H1 (cell line): ENCODE measurements at regions not wholly inside any gene's neighbourhood (a gene's known extent, or its start where the extent isn't known, plus 50 kb on each side); places are given as distances from the start of the nearest gene placed in this dataset.

ENCODE experiments used
- CTCF ChIA-PET: fragments of 300-600 bp; sonication (Branson Sonifier 250); formaldehyde crosslinking; loops from one replicate; lab custom pipeline; 2021; ENCODE audit not compliant: partially characterized antibody; lab: Charles Lee
- POLR2A ChIA-PET: fragments of 300-600 bp; sonication (Branson Sonifier 250); formaldehyde crosslinking; loops from one replicate; lab custom pipeline; 2021; ENCODE audit warnings: inconsistent platforms; ENCODE audit not compliant: partially characterized antibody; lab: Charles Lee
- DNase-seq, 2 experiments: peaks; one replicate each; pipeline versions ENCODE4 v3.0.0 to v3.0.0-alpha.2; 2010 to 2022; ENCODE audit warnings: low spot score in 2 of 2, low read depth in 1 of 2, mixed read lengths in 1 of 2
- FAIRE-seq: peaks from 2 replicates; lab custom pipeline; 2011; peaks lifted over from hg19 to GRCh38; lab: Jason Lieb, UNC
- H2AFZ ChIP-seq: 2 replicates; pipeline ENCODE4 v1.8.1; 2012; ENCODE audit warnings: low read length, inconsistent platforms
- H2AK5ac ChIP-seq: 2 replicates; pipeline ENCODE4 v1.6.1; 2013; ENCODE audit warnings: low read depth, low read length
- H2BK120ac ChIP-seq: replicated peaks from 2 replicates; pipeline ENCODE3; 2013; ENCODE audit warnings: low read depth, low read length, inconsistent platforms
- H2BK12ac ChIP-seq: 2 replicates; pipeline ENCODE4 v1.6.1; 2013; ENCODE audit warnings: low read depth, low read length
- H2BK15ac ChIP-seq: 2 replicates; pipeline ENCODE4 v1.6.1; 2013; ENCODE audit warnings: low read length
- H2BK20ac ChIP-seq: 2 replicates; pipeline ENCODE4 v1.6.1; 2013; ENCODE audit warnings: low read length
- H2BK5ac ChIP-seq: 2 replicates; pipeline ENCODE4 v1.6.1; 2013; ENCODE audit warnings: low read depth, low read length
- H3K14ac ChIP-seq: 2 replicates; pipeline ENCODE4 v1.6.1; 2013; ENCODE audit warnings: inconsistent platforms; ENCODE audit not compliant: insufficient read length
- H3K18ac ChIP-seq: 2 replicates; pipeline ENCODE4 v1.6.1; 2013; ENCODE audit warnings: low read length; ENCODE audit errors: extremely low read depth
- H3K23ac ChIP-seq: 2 replicates; pipeline ENCODE4 v1.6.1; 2013; ENCODE audit warnings: inconsistent platforms; ENCODE audit not compliant: insufficient read length
- H3K23me2 ChIP-seq: 2 replicates; pipeline ENCODE4 v1.6.1; 2013; ENCODE audit warnings: low read depth, low read length
- H3K27ac ChIP-seq: 2 replicates; pipeline ENCODE4 v1.6.1; 2011; ENCODE audit warnings: low read depth, low read length, inconsistent platforms
- H3K27me3 ChIP-seq, 4 experiments: replicated peaks in 1 of 4; 1 replicate in 1 of 4; 2 replicates in 3 of 4; pipeline versions ENCODE4 v1.6.1 to v1.8.1; 2011 to 2013; ENCODE audit warnings: low read length in 3 of 4, mild to moderate bottlenecking in 3 of 4, inconsistent platforms in 2 of 4, mixed read lengths in 2 of 4, moderate library complexity in 1 of 4; ENCODE audit not compliant: control insufficient read depth in 3 of 4, insufficient read depth in 3 of 4; ENCODE audit errors: extremely low read depth in 1 of 4
- H3K36me3 ChIP-seq, 4 experiments: 2 replicates each; pipeline versions ENCODE4 v1.6.1 to v1.8.1; 2011 to 2013; ENCODE audit warnings: mild to moderate bottlenecking in 4 of 4, low read length in 3 of 4, moderate library complexity in 2 of 4, control low read depth in 1 of 4, inconsistent platforms in 1 of 4; ENCODE audit not compliant: insufficient read depth in 4 of 4, control insufficient read depth in 2 of 4
- H3K4ac ChIP-seq: replicated peaks from 2 replicates; pipeline ENCODE3; 2013; ENCODE audit warnings: low read length, low read depth, mixed read lengths, inconsistent platforms; ENCODE audit not compliant: insufficient read length
- H3K4me1 ChIP-seq, 4 experiments: replicated peaks in 1 of 4; 1 replicate in 1 of 4; 2 replicates in 3 of 4; pipeline versions ENCODE4 v1.6.1 to v1.8.1; 2011 to 2013; ENCODE audit warnings: low read length in 3 of 4, inconsistent platforms in 2 of 4, mixed read lengths in 1 of 4; ENCODE audit not compliant: insufficient read depth in 4 of 4, control insufficient read depth in 3 of 4
- H3K4me2 ChIP-seq, 2 experiments: 2 replicates each; pipeline versions ENCODE4 v1.6.1 to v1.8.1; 2011 to 2013; ENCODE audit warnings: low read depth in 2 of 2, low read length in 2 of 2, control low read depth in 1 of 2, inconsistent platforms in 1 of 2, mild to moderate bottlenecking in 1 of 2; ENCODE audit not compliant: insufficient read depth in 1 of 2
- H3K4me3 ChIP-seq, 4 experiments: fragments of 200-600, 300-600 bp in 1 of 4; sonication (generic), shearing (Covaris generic), sonication (Bioruptor Twin) in 1 of 4; 2 replicates each; pipeline versions ENCODE4 v1.5.1 to v1.8.1; 2011 to 2016; ENCODE audit warnings: low read length in 4 of 4, low read depth in 3 of 4, control low read depth in 2 of 4, inconsistent platforms in 2 of 4, mild to moderate bottlenecking in 2 of 4, mixed read lengths in 1 of 4, moderate library complexity in 1 of 4; ENCODE audit not compliant: insufficient read depth in 2 of 4; ENCODE audit errors: extremely low read depth in 1 of 4
- H3K56ac ChIP-seq: replicated peaks from 2 replicates; pipeline ENCODE3; 2013; ENCODE audit warnings: low read depth, mild to moderate bottlenecking, mixed read lengths, low read length, inconsistent platforms; ENCODE audit not compliant: insufficient read length
- H3K79me1 ChIP-seq: 2 replicates; pipeline ENCODE4 v1.6.1; 2013; ENCODE audit warnings: low read depth, low read length, control low read depth
- H3K79me2 ChIP-seq, 2 experiments: 2 replicates each; pipeline versions ENCODE4 v1.6.1 to v1.8.1; 2012 to 2013; ENCODE audit warnings: low read length in 2 of 2, mild to moderate bottlenecking in 2 of 2, inconsistent platforms in 1 of 2; ENCODE audit not compliant: insufficient read depth in 2 of 2, control insufficient read depth in 1 of 2
- H3K9ac ChIP-seq, 4 experiments: replicated peaks in 1 of 4; 1 replicate in 1 of 4; 2 replicates in 3 of 4; pipeline versions ENCODE4 v1.6.1 to v1.8.1; 2011 to 2013; ENCODE audit warnings: low read depth in 3 of 4, low read length in 3 of 4, control low read depth in 2 of 4, mild to moderate bottlenecking in 2 of 4, moderate library complexity in 2 of 4, inconsistent platforms in 1 of 4; ENCODE audit errors: extremely low read depth in 1 of 4
- H3K9me3 ChIP-seq, 2 experiments: 2 replicates each; pipeline versions ENCODE4 v1.6.1 to v1.8.1; 2012 to 2013; ENCODE audit warnings: mild to moderate bottlenecking in 2 of 2, moderate library complexity in 2 of 2, control low read depth in 1 of 2, inconsistent platforms in 1 of 2, low read depth in 1 of 2, low read length in 1 of 2, mixed read lengths in 1 of 2; ENCODE audit not compliant: insufficient read depth in 2 of 2
- H4K20me1 ChIP-seq, 2 experiments: replicated peaks in 1 of 2; 2 replicates each; pipeline versions ENCODE3 to v1.8.1; 2011 to 2013; ENCODE audit warnings: inconsistent platforms in 2 of 2, low read length in 2 of 2, mild to moderate bottlenecking in 1 of 2; ENCODE audit not compliant: insufficient read depth in 2 of 2, control insufficient read depth in 1 of 2
- H4K5ac ChIP-seq: 2 replicates; pipeline ENCODE4 v1.6.1; 2013; ENCODE audit warnings: low read length, low read depth, mixed read lengths, inconsistent platforms; ENCODE audit not compliant: insufficient read length
- H4K8ac ChIP-seq: 2 replicates; pipeline ENCODE4 v1.8.0; 2013; ENCODE audit warnings: mild to moderate bottlenecking, moderate library complexity, low read length, inconsistent platforms; ENCODE audit not compliant: insufficient read depth; ENCODE audit errors: extremely low read depth
- H4K91ac ChIP-seq: replicated peaks from 2 replicates; pipeline ENCODE3; 2013; ENCODE audit warnings: low read length, mixed read lengths, inconsistent platforms; ENCODE audit not compliant: insufficient read length
- ASH2L ChIP-seq: fragments of 200-600, 300-600 bp; sonication (generic); IDR thresholded peaks from one replicate; pipeline ENCODE4 v1.7.1; 2017; ENCODE audit warnings: low read length
- ATF3 ChIP-seq: IDR thresholded peaks from 2 replicates; pipeline ENCODE4 v1.6.1; 2011; ENCODE audit warnings: low read depth, mild to moderate bottlenecking, low read length; ENCODE audit not compliant: insufficient read depth
- CEBPB ChIP-seq: IDR thresholded peaks from 2 replicates; pipeline ENCODE4 v1.6.1; 2012; ENCODE audit warnings: low read depth, low read length
- E2F6 ChIP-seq: IDR thresholded peaks from 2 replicates; pipeline ENCODE4 v1.6.1; 2012; ENCODE audit warnings: inconsistent platforms
- HDAC6 ChIP-seq: IDR thresholded peaks from one replicate; pipeline ENCODE4 v1.7.1; 2012; ENCODE audit warnings: low read depth, mild to moderate bottlenecking, inconsistent platforms, low read length, moderate library complexity
- KDM5A ChIP-seq: fragments of 200-600 bp; IDR thresholded peaks from 2 replicates; pipeline ENCODE4 v1.7.1; 2012; ENCODE audit warnings: mild to moderate bottlenecking, low read length, inconsistent platforms, mixed read lengths
- NRF1 ChIP-seq: IDR thresholded peaks from 2 replicates; pipeline ENCODE4 v1.6.1; 2011; ENCODE audit warnings: mild to moderate bottlenecking, low read depth, low read length, improper control_type of control experiment
- PHF8 ChIP-seq: fragments of 200-600 bp; sonication (generic); conservative IDR thresholded peaks from 2 replicates; pipeline ENCODE4 v1.7.1; 2012; ENCODE audit warnings: low read depth, mild to moderate bottlenecking, inconsistent platforms, low read length, moderate library complexity
- POLR2AphosphoS5 ChIP-seq: IDR thresholded peaks from 2 replicates; pipeline ENCODE4 v1.6.1; 2011; ENCODE audit warnings: low read depth, low read length
- SAP30 ChIP-seq: fragments of 300-600 bp; sonication (generic); IDR thresholded peaks from 2 replicates; pipeline ENCODE4 v1.7.1; 2012; ENCODE audit warnings: low read length, moderate library complexity, mild to moderate bottlenecking, inconsistent platforms; ENCODE audit not compliant: insufficient read depth, insufficient replicate concordance
- WGBS, 2 experiments: shearing (Covaris generic) in 1 of 2; methylation state at CpG; one replicate each; pipeline versions ENCODE4 v1.1.6 to v1.1.7; 2013 to 2015; ENCODE audit warnings: low lambda C conversion rate in 2 of 2, mixed read lengths in 2 of 2, inconsistent platforms in 1 of 2, low coverage in 1 of 2, missing lambda C conversion rate in 1 of 2; ENCODE audit not compliant: insufficient replicate concordance in 2 of 2, insufficient coverage in 1 of 2, insufficient read length in 1 of 2; ENCODE audit errors: extremely low coverage in 1 of 2, missing lambda C conversion rate in 1 of 2; 5-methylcytosine and 5-hydroxymethylcytosine counted together

GRCh38 chr19:27652281-27652680 is 1560.7 kb downstream of the UQCRFS1 start:
- no peak overlapping the region for H3K27ac ChIP-seq
- H3K18ac ChIP-seq = no peak overlapping the region
- H3K23ac ChIP-seq = no peak overlapping the region
- no peak overlapping the region for H3K14ac ChIP-seq
- no peak overlapping the region for H3K56ac ChIP-seq
- no peaks in the 10 kb centered on the region for H4K20me1 ChIP-seq
- no peak overlapping the region for H3K9ac ChIP-seq
- H3K23me2 ChIP-seq = no peaks in the 10 kb centered on the region
- no peak overlapping the region for H3K4ac ChIP-seq
- no peaks in the 10 kb centered on the region for H3K79me2 ChIP-seq
- no peak for TF ChIP-seq HDAC6
- no peak for TF ChIP-seq PHF8
- no peak for TF ChIP-seq E2F6
- TF ChIP-seq ASH2L = no peak
- TF ChIP-seq ATF3 = no peak
- no peak for TF ChIP-seq KDM5A
- no peak for TF ChIP-seq CEBPB
- TF ChIP-seq SAP30 = no peak
- no peak for TF ChIP-seq NRF1
- TF ChIP-seq POLR2AphosphoS5 = no peak
- no peak overlapping the region for H2BK120ac ChIP-seq
- 86% methylated on average over 8 of the region's 8 CpGs; no CpG with 5 or more reads in 1 of the 2 experiments for WGBS, 2 experiments
- no peak overlapping the region for H2BK20ac ChIP-seq
- H3K4me1 ChIP-seq = no peaks in the 10 kb centered on the region
- no peaks in the 10 kb centered on the region for H3K27me3 ChIP-seq
- H3K36me3 ChIP-seq = no peaks in the 10 kb centered on the region
- no peak overlapping the region for H4K91ac ChIP-seq
- H4K5ac ChIP-seq = no peak overlapping the region
- no peak overlapping the region for H2BK5ac ChIP-seq
- ChIA-PET POLR2A (no interaction called here), CTCF (no interaction called here)
- H3K4me2 ChIP-seq = no peak overlapping the region
- FAIRE-seq = no peak
- H2BK12ac ChIP-seq = no peak overlapping the region
- H3K9me3 ChIP-seq = peaks cover 57 to 97% of the 10 kb centered on the region in 2 experiments
- H2BK15ac ChIP-seq = no peak overlapping the region
- H4K8ac ChIP-seq = no peak overlapping the region
- H3K79me1 ChIP-seq = no peaks in the 10 kb centered on the region
- H2AFZ ChIP-seq = no peak overlapping the region
- DNase-seq = no peak
- H2AK5ac ChIP-seq = no peak overlapping the region
- H3K4me3 ChIP-seq = no peak overlapping the region
